ENCODE measurements at regions not wholly inside any gene's neighbourhood (a gene's known extent, or its start where the extent isn't known, plus 50 kb on each side); places are given as distances from the start of the nearest gene placed in this dataset.

DNA sequence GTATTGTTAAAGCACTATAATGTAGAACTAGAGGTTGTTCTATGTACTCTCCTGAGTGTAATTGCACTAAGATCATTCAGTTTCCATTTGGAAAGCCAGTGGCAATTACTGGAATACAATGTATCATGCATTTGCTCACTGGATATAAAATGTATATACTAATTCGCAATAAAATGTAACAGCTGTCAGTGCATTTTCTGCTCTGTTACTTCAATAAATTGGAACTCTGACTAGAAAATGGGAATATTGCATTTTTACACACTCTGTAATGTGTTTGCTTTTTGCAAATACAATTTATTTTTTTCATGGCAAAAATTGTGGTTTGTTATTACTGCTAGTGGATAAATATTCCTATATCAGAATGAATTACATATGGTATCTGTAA lies 893.8 kb upstream of the POU3F3 start:
- Mint-ChIP-seq H3K27ac (no peak overlapping the region), H3K4me3 (no peak overlapping the region), H3K9me3 (no peaks in the 10 kb centered on the region), H3K4me1 (no peaks in the 10 kb centered on the region), H3K27me3 (no peaks in the 10 kb centered on the region), H3K36me3 (no peaks in the 10 kb centered on the region)

DNA sequence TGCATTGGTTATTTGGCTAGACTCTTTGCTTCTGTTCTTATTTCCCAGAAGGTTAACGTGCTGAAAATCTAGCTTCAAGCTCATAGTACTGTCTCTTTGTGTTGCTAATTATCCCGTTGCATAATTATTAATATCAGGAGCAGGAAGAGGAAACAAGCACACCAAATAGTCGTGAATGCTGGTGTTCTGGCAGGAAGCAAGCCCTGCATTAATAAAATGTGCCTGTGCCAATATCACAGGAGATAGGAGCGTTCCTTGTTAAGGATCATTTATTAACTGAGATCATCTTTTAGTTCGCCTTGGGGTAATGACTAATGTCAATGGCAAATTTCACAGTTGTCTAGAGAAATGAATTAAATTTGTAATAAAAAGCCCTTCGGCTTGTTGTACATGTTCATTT lies 893.0 kb upstream of the POU3F3 start:
- Mint-ChIP-seq H3K36me3 (no peaks in the 10 kb centered on the region), H3K27me3 (no peaks in the 10 kb centered on the region), H3K4me3 (no peak overlapping the region), H3K4me1 (no peaks in the 10 kb centered on the region), H3K27ac (no peak overlapping the region), H3K9me3 (no peaks in the 10 kb centered on the region)

DNA sequence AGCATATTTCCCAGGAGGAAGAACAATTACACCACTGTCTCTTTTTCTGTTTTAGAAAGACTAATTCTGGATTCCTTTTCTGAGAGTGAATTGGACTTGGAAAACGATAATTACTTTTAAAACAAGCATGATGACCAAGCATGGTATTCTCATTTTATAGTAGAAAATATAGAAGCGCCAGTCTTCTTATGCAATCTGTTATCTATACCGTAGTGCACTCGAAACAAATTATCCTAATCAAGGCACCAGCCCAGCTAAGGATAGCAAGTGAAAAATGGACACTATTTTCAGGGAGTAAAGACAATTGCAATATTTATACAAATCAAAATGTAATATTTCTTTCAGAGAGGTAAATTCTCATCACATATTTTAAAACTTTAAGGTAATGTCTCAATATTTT lies 892.1 kb upstream of the POU3F3 start:
- H3K9me3 Mint-ChIP-seq = no peaks in the 10 kb centered on the region
- no peak overlapping the region for H3K27ac Mint-ChIP-seq
- no peaks in the 10 kb centered on the region for H3K36me3 Mint-ChIP-seq
- H3K4me1 Mint-ChIP-seq = no peaks in the 10 kb centered on the region
- no peaks in the 10 kb centered on the region for H3K27me3 Mint-ChIP-seq
- no peak overlapping the region for H3K4me3 Mint-ChIP-seq

DNA sequence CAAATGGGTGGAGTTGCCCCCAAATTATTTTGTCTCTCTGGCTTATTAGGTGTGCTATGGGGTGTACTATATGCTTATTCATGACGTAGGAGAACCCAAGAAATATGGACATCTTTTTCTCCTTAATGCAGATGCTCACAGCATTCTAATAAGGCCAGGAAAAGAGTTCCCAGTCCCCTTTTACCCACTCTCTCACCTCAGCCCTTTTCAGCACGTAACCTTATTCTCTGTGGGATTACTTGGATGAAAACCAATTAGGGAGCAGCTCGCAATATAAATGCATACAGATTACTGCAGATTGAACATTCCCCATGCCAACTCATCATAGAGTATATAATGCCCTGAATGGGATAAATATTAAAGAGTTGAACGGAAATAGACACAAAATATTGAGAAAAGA lies 891.2 kb upstream of the POU3F3 start:
- no peaks in the 10 kb centered on the region for H3K27me3 Mint-ChIP-seq
- no peak overlapping the region for H3K4me3 Mint-ChIP-seq
- H3K9me3 Mint-ChIP-seq = no peaks in the 10 kb centered on the region
- no peak overlapping the region for H3K27ac Mint-ChIP-seq
- no peaks in the 10 kb centered on the region for H3K4me1 Mint-ChIP-seq
- no peaks in the 10 kb centered on the region for H3K36me3 Mint-ChIP-seq

DNA sequence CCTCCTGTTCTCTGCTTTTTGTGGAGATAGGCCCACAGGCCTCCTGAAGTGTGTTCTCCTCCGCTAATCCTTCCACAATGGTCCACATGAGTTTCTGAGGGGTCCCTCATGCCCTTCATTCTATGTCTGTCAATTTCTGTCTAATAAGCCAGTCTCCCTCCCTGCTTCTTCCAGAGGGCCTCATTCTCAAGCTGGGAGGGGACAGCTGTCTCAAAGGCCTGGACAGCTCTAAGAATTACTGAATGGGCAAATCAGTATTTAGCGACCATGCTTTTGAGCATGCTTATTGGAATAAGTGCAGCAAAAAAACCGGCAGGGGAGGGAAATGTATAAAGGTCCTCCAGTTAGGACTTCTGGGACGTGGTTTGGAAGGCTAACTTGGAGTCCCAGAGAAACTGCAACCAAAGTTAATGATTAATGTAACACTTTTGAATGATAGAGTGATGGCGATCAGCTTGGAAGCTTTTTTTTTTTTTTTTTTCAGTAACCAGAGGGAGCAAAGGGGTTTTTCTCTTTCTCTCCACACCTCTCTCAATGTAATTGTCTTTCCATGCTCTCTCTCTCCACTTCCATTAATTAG lies 890.7 kb upstream of the POU3F3 start:
- Mint-ChIP-seq H3K27me3 (no peaks in the 10 kb centered on the region), H3K36me3 (no peaks in the 10 kb centered on the region), H3K4me3 (no peak overlapping the region), H3K4me1 (no peaks in the 10 kb centered on the region), H3K27ac (no peak overlapping the region), H3K9me3 (no peaks in the 10 kb centered on the region)

DNA sequence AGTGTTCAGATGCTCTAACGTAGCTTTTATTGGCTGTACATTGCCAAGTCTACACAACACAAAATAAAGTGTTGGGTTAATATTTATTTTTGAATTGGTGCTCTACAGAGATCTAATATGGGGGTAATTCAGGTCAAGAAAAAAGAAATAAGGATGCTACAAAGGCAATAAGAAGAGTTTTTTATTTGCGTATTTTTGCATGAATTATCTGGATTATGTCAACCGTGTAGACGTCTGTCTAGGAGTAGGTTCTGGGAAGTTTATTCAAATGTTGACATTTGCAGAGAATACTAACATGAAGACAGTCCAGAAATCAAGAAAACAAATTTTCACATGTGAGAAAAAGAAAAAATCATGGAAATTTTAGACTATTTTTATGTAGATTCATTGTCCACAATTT lies 876.7 kb upstream of the POU3F3 start:
- Mint-ChIP-seq H3K36me3 (no peaks in the 10 kb centered on the region), H3K4me3 (no peak overlapping the region), H3K27ac (no peak overlapping the region), H3K4me1 (no peaks in the 10 kb centered on the region), H3K27me3 (no peaks in the 10 kb centered on the region), H3K9me3 (no peaks in the 10 kb centered on the region)

DNA sequence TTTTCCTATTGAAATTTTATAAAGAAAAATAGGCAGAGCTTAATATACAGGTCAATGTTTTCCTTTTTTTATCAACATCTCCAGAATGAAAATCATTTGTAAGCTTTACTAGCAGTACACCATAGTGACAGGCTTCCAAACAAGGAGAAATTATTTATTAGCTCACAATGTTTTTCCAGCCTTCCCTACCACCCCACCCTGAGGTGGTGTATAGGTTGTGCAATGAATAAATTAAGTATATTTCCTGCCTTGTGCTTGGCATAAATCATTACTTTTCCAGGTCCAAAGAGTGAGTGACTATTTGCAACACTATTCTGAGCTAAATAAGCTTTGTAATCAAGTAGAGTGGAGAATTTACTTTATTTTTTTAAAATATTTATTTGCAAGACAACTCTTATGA lies 876.2 kb upstream of the POU3F3 start:
- H3K36me3 Mint-ChIP-seq = no peaks in the 10 kb centered on the region
- H3K27me3 Mint-ChIP-seq = no peaks in the 10 kb centered on the region
- no peaks in the 10 kb centered on the region for H3K4me1 Mint-ChIP-seq
- H3K9me3 Mint-ChIP-seq = no peaks in the 10 kb centered on the region
- H3K27ac Mint-ChIP-seq = no peak overlapping the region
- H3K4me3 Mint-ChIP-seq = no peak overlapping the region

DNA sequence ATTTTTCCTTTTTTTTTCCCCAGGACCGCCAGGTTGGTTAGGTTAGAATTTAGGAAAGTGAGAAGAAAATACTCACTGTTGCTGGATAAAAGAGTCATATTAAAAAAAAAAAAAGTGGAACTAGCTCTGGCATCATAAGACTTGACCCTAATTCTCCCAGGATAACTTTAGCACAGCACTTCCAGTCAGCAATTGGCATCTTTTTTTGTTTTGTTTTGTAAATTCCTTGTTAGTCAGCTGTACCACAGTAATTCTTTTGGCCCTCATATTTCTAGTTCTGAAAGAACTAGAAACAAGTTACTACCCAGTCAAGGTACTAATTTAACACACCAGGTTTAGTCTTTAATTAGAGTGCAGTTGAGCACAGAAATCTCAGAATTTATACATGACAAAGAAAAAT lies 873.5 kb upstream of the POU3F3 start:
- Mint-ChIP-seq H3K36me3 (no peaks in the 10 kb centered on the region), H3K27me3 (no peaks in the 10 kb centered on the region), H3K4me1 (no peaks in the 10 kb centered on the region), H3K27ac (no peak overlapping the region), H3K9me3 (no peaks in the 10 kb centered on the region), H3K4me3 (no peak overlapping the region)

DNA sequence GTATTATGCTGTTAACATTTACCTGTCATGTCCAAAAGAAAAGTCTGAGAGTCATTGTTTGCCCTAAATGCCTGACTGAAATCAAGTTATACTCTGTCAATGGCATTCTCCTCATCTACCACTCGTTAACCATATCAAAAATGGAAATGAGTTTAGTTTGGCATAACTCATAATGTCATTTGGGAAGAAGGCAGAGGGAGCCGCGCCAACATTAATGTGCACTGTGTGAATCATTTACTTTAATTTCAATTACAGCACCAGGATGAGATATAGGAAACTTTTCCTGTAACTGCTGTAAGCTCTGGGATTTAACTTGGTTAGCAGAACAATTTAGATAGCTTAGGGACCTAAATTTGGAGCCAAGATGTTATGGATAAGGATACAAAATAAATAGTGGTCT lies 871.2 kb upstream of the POU3F3 start:
- no peaks in the 10 kb centered on the region for H3K4me1 Mint-ChIP-seq
- no peaks in the 10 kb centered on the region for H3K36me3 Mint-ChIP-seq

DNA sequence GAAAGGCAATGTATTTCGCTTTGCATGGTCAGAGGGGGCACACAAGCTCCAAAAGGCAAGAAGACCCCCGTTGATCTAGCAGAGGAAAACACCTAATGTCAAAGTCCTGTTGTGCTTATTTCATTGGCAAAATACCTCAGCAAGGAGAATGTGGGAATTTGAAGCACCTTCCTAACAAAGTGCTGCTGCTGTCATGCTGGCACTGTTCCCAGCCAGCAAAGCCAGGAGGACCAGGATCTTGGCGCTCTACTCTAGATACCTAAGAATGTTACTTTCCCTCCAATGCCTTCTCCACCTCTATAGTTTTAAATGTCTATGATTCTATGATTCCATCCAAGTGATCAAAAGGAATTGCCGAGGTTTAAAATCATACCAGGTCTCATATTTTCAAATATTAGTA lies 867.9 kb upstream of the POU3F3 start:
- Mint-ChIP-seq H3K36me3 (no peaks in the 10 kb centered on the region), H3K9me3 (peaks cover 8% of the 10 kb centered on the region), H3K27me3 (no peaks in the 10 kb centered on the region), H3K27ac (no peak overlapping the region), H3K4me3 (no peak overlapping the region), H3K4me1 (no peaks in the 10 kb centered on the region)

More for the DNA sequence above, 871.2 kb upstream of the POU3F3 start:
- no peaks in the 10 kb centered on the region for H3K27me3 Mint-ChIP-seq
- H3K27ac Mint-ChIP-seq = no peak overlapping the region
- no peak overlapping the region for H3K4me3 Mint-ChIP-seq
- H3K9me3 Mint-ChIP-seq = no peaks in the 10 kb centered on the region

DNA sequence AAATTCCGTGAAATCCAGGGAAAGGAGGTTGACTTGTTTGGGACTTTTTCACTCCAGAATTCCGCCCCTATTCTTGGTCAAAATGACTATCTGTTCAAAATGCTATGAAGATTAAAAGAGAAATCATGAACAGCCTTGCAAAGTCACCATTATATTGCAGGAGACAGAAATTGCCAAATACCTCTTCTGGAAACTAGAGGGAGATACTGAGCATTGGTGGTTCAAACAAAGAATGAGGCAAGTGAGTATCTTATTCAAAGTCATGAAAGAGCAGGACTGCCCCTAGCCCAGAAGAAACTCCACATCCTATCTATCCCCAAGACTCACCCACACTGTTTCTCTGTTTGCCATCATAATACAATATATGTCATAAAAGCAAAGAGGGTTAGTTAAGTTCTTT lies 862.3 kb upstream of the POU3F3 start:
- peaks cover 18% of the 10 kb centered on the region for H3K9me3 Mint-ChIP-seq
- H3K4me3 Mint-ChIP-seq = no peak overlapping the region
- no peaks in the 10 kb centered on the region for H3K4me1 Mint-ChIP-seq
- H3K27ac Mint-ChIP-seq = no peak overlapping the region
- H3K27me3 Mint-ChIP-seq = no peaks in the 10 kb centered on the region
- no peaks in the 10 kb centered on the region for H3K36me3 Mint-ChIP-seq

DNA sequence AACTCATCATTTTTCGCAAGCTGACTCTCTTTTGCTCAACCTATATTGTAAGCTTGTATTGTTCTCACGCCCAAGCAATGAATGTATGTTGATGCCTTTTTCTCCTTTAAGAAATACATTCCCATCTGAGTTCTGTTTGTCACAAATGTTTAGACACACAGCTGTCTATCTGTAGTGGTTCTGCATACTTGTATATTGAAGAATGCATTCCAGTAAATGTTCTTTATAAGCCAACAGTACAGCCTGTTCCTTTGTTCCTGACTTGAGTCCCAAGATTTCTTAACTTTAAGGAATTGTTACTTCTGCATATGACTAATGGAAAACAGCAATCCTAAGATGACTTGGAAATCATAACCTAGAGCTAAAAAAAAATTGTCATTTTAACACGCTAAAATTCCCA lies 849.1 kb upstream of the POU3F3 start:
- Mint-ChIP-seq H3K27ac (no peak overlapping the region), H3K4me1 (no peaks in the 10 kb centered on the region), H3K27me3 (no peaks in the 10 kb centered on the region), H3K4me3 (no peak overlapping the region), H3K36me3 (no peaks in the 10 kb centered on the region), H3K9me3 (peaks cover 32% of the 10 kb centered on the region)

DNA sequence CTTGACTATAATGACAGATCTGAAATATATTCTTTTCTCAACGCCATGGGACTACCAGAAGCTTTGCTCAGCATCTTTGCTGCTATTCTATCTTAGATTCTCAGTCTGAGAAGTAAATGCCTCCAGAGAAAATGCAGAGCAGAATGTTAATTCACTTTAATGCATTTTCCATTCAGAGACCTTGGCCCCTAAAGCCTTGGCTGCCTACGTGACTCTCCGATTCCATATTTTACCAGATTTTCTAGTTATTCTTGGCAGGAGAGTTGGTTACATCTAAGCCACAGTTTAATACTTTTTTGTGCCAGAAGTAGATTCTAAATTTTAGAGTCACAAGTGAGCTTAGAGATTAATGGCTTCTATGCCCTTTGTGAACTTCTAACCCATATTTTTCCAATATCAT lies 837.1 kb upstream of the POU3F3 start:
- Mint-ChIP-seq H3K4me1 (no peaks in the 10 kb centered on the region), H3K36me3 (no peaks in the 10 kb centered on the region), H3K4me3 (no peak overlapping the region), H3K9me3 (peaks cover 5% of the 10 kb centered on the region), H3K27me3 (no peaks in the 10 kb centered on the region), H3K27ac (no peak overlapping the region)

DNA sequence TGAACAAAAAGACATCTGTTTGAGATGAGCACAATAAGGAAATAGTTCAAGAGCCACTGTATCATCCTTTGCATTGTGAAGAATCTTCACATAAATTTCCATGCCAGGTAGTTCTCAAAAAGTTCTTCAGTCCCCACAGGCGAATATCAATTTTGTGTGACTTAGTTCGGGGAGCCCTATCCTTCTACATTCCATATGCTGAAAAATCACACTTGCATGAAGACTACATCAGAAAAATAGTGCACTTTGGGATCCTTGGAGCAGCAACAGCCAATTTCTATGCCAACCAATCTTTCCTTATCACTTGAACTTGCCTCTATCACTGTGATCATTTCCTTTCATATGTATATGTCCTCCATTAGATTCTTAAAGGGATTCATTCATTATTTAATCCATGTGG lies 830.6 kb upstream of the POU3F3 start:
- no peak overlapping the region for H3K4me3 Mint-ChIP-seq
- H3K9me3 Mint-ChIP-seq = no peaks in the 10 kb centered on the region
- H3K4me1 Mint-ChIP-seq = no peaks in the 10 kb centered on the region
- H3K27ac Mint-ChIP-seq = no peak overlapping the region
- no peaks in the 10 kb centered on the region for H3K27me3 Mint-ChIP-seq
- no peaks in the 10 kb centered on the region for H3K36me3 Mint-ChIP-seq

DNA sequence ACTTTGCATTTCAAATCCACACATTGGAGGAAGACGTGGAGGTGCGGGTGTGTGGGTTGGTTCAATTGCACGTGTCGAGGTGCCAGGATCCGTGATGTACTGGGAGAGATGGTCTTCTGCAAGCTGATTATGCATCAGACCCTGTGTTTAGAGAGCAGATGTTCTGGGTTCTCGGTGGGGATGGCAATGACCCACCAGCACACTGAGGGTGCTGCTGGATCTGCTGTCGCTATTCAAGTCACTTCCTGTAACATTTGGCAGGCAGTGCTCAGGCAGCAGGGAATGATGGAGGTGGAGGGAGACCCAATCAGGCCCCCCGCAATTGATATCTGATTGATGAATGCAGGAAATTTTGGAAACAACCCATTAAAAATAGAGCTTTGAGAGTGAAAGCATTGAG lies 830.1 kb upstream of the POU3F3 start:
- no peaks in the 10 kb centered on the region for H3K36me3 Mint-ChIP-seq
- H3K4me3 Mint-ChIP-seq = no peak overlapping the region
- H3K4me1 Mint-ChIP-seq = no peaks in the 10 kb centered on the region
- no peaks in the 10 kb centered on the region for H3K9me3 Mint-ChIP-seq
- H3K27me3 Mint-ChIP-seq = no peaks in the 10 kb centered on the region
- H3K27ac Mint-ChIP-seq = no peak overlapping the region

DNA sequence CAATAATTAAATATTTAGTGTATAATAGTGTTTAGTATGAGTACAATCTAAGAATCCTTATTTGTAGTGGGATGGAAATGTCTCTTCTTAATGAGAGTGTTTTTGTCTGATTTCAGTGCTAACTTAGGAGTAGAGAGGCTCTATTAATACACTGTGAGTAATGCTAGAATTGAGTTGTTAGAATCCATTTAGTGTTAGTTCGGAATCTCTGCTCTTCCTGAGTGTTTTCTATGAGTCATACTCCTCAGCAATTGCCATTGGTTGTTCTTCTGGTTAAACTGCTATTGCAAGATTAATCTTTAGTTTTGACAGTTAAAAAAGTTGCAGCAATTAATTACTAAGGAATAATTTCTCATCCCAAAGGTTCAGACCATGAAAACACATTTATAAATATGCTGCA lies 828.6 kb upstream of the POU3F3 start:
- Mint-ChIP-seq H3K9me3 (no peaks in the 10 kb centered on the region), H3K27me3 (no peaks in the 10 kb centered on the region), H3K27ac (no peak overlapping the region), H3K36me3 (no peaks in the 10 kb centered on the region), H3K4me3 (no peak overlapping the region), H3K4me1 (no peaks in the 10 kb centered on the region)

DNA sequence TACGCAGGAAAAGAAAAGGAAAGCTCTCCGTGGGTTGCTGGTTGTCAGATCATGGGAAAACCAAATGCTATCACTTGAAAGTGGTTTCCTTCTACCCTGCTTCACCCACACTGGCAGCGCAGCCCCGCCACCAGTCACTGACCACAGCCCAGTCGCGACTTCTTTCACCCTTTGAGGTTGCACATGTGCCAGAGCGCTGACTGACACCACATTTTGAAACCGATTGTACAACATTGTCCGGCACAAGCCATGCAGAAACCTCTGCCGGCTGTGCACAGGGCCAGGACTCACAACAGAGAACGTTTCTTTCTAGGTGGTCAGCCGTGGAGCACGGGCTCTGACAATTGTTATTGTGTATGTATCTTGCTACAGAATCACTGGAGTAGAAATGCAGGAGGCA lies 827.2 kb upstream of the POU3F3 start:
- Mint-ChIP-seq H3K4me3 (no peak overlapping the region), H3K4me1 (no peaks in the 10 kb centered on the region), H3K9me3 (no peaks in the 10 kb centered on the region), H3K27me3 (no peaks in the 10 kb centered on the region), H3K27ac (no peak overlapping the region), H3K36me3 (no peaks in the 10 kb centered on the region)

Data from activated naive CD4-positive, alpha-beta T cell treated with anti-CD3 and anti-CD28 coated beads, Interleukin-2, amount 50 U/mL, for 24 hours (primary cell).